GM12878 (cell line): ENCODE measurements at regions not wholly inside any gene's neighbourhood (a gene's known extent, or its start where the extent isn't known, plus 50 kb on each side); places are given as distances from the start of the nearest gene placed in this dataset.

Experiments used
- ATAC-seq: fragments of 200-7000 bp; cut with Tn5 transposase; 3 replicates; pipeline ENCODE4 v1.9.1; 2020; ENCODE audit warnings: mild to moderate bottlenecking, moderate library complexity
- BruUV-seq: library from RNA; stranded (reverse); fragments of 400-500 nt; replicated peaks from 2 replicates; lab custom pipeline; 2021; lab: Mats Ljungman, UMichigan
- CTCF ChIA-PET: fragments of 300-600 bp; sonication (Branson Sonifier 250); formaldehyde crosslinking; extraction: SDS; loops from one replicate; lab custom pipeline; 2021; ENCODE audit warnings: inconsistent platforms; lab: Yijun Ruan, JAX
- POLR2A ChIA-PET: fragments of 350-600 bp; formaldehyde crosslinking; extraction: SDS; loops from one replicate; lab custom pipeline; 2021; ENCODE audit warnings: inconsistent platforms; lab: Charles Lee
- RAD21 ChIA-PET: fragments of 300-600 bp; sonication (Branson Sonifier 250); formaldehyde crosslinking; loops from one replicate; lab custom pipeline; 2023; ENCODE audit warnings: antibody characterized with exemption; ENCODE audit not compliant: unreplicated experiment; lab: Charles Lee
- SMC1A ChIA-PET: fragments of 300-600 bp; sonication (Branson Sonifier 250); formaldehyde crosslinking; loops from one replicate; lab custom pipeline; 2023; ENCODE audit not compliant: unreplicated experiment, uncharacterized antibody; lab: Charles Lee
- DNase-seq: peaks from one replicate; pipeline ENCODE4 v3.0.0-alpha.2; 2011; ENCODE audit warnings: low read depth, low spot score
- FAIRE-seq: peaks from 3 replicates; lab custom pipeline; 2011; peaks lifted over from hg19 to GRCh38; lab: Jason Lieb, UNC
- H2AFZ ChIP-seq: 2 replicates; pipeline ENCODE4 v1.6.0; 2011; ENCODE audit warnings: low read depth, low read length, control low read depth; ENCODE audit not compliant: control insufficient read depth
- H3K27ac ChIP-seq: 2 replicates; pipeline ENCODE4 v1.5.1; 2011; ENCODE audit warnings: control low read depth; ENCODE audit not compliant: control insufficient read depth, insufficient read depth
- H3K27me3 ChIP-seq, 2 experiments: replicated peaks in 1 of 2; 2 replicates each; pipeline versions ENCODE4 v1.6.0 to v1.6.1; 2011; ENCODE audit warnings: low read length in 1 of 2; ENCODE audit not compliant: control insufficient read depth in 2 of 2, insufficient read depth in 2 of 2
- H3K36me3 ChIP-seq, 2 experiments: 2 replicates each; pipeline ENCODE4 v1.5.1; 2011; ENCODE audit warnings: low read length in 1 of 2; ENCODE audit not compliant: control insufficient read depth in 2 of 2, insufficient read depth in 2 of 2
- H3K4me1 ChIP-seq: 2 replicates; pipeline ENCODE4 v1.6.1; 2011; ENCODE audit warnings: mild to moderate bottlenecking, low read length, moderate library complexity, mixed read lengths; ENCODE audit not compliant: control insufficient read depth, insufficient read depth
- H3K4me2 ChIP-seq: 2 replicates; pipeline ENCODE4 v1.6.0; 2011; ENCODE audit warnings: control low read depth; ENCODE audit not compliant: control insufficient read depth, insufficient read depth
- H3K4me3 ChIP-seq: fragments of 200-600 bp; sonication (generic); 2 replicates; pipeline ENCODE4 v1.5.1; 2016
- H3K79me2 ChIP-seq: 2 replicates; pipeline ENCODE4 v1.6.0; 2011; ENCODE audit warnings: low read length; ENCODE audit not compliant: control insufficient read depth, insufficient read depth
- H3K9ac ChIP-seq: 2 replicates; pipeline ENCODE4 v1.8.0; 2011; ENCODE audit warnings: low read length, control low read depth, mixed read lengths; ENCODE audit not compliant: control insufficient read depth, insufficient read depth
- H3K9me3 ChIP-seq: replicated peaks from 3 replicates; pipeline ENCODE4 v1.5.1; 2011; ENCODE audit warnings: mild to moderate bottlenecking, low read length; ENCODE audit not compliant: control insufficient read depth, insufficient read depth
- H4K20me1 ChIP-seq: 2 replicates; pipeline ENCODE4 v1.6.0; 2011; ENCODE audit not compliant: control insufficient read depth, insufficient read depth
- CBX3 ChIP-seq: fragments of 200-600 bp; sonication (generic); IDR thresholded peaks from 2 replicates; pipeline ENCODE4 v1.6.1; 2016; ENCODE audit warnings: low read depth, borderline replicate concordance
- EP300 ChIP-seq, 2 experiments: fragments of 150-350 bp in 1 of 2; IDR thresholded peaks; 2 replicates each; pipeline ENCODE4 v1.6.1; 2011 to 2012; ENCODE audit warnings: low read depth in 2 of 2, low read length in 2 of 2, borderline replicate concordance in 1 of 2, improper control_type of control experiment in 1 of 2, inconsistent platforms in 1 of 2; ENCODE audit not compliant: control insufficient read depth in 1 of 2
- RAD21 ChIP-seq: IDR thresholded peaks from 2 replicates; pipeline ENCODE4 v1.6.1; 2011; ENCODE audit warnings: mild to moderate bottlenecking, low read depth, low read length, moderate library complexity; ENCODE audit not compliant: insufficient read depth
- STAT3 ChIP-seq: IDR thresholded peaks from 2 replicates; pipeline ENCODE4 v1.6.1; 2011; ENCODE audit warnings: low read depth, low read length, improper control_type of control experiment
- TCF3 ChIP-seq: IDR thresholded peaks from 2 replicates; pipeline ENCODE4 v1.6.1; 2012; ENCODE audit warnings: low read depth, mild to moderate bottlenecking, low read length, borderline replicate concordance; ENCODE audit not compliant: insufficient read depth
- WGBS: methylation state at CpG from one replicate; pipeline ENCODE4 v1.1.6; 2016; ENCODE audit warnings: low lambda C conversion rate; ENCODE audit not compliant: insufficient replicate concordance, insufficient coverage; ENCODE audit errors: missing lambda C conversion rate; 5-methylcytosine and 5-hydroxymethylcytosine counted together
- in situ Hi-C: fragments of 300-500 bp; cut with MboI; formaldehyde crosslinking; loops from 9 replicates; pipeline ENCODE4 v1.14.3; 2018; ENCODE audit warnings: mixed read lengths
- intact Hi-C: fragments of 100-400 bp; cut with micrococcal nuclease; formaldehyde crosslinking; loops from one replicate; pipeline ENCODE4 v1.14.2; 2022; ENCODE audit not compliant: unreplicated experiment
- TF ChIP-seq, protein P1 (sequence below): fragments of 450-650 bp; IDR thresholded peaks from 2 replicates; pipeline ENCODE4 v1.6.1; 2017; ENCODE audit warnings: mild to moderate bottlenecking, moderate library complexity

DNA sequence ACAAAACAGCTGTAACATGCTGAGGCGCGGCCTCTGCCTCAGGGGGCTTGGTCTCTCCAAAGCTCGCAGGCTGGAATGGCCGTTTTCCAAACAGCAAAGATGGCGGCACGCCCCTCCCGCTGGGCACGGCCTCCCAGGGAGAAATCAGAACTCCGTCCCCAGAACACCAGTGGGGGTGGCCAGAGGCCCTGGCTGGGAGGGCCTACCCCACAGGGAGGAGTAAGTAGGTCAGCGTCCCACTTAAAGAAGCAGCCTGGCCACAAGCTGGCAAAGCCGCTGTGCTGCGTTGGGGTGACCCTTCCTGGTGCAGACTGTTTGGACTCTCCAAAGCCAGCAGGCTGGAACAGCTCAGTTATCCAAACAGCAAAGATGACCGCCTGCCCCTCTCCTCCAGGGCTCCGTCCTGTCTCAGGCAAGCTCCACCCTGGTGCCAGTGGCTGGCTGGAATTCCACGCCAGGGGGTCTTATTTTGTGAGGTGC is 862.8 kb downstream of the TRIML1 start:
- FAIRE-seq (no peak), DNase-seq (no peak), ATAC-seq (no peak)
- Histone ChIP-seq H3K79me2 (no peaks in the 10 kb centered on the region), H3K9me3 (no peaks in the 10 kb centered on the region; the same call in 2 of the 3 replicates), H3K4me3 (no peak overlapping the region), H3K27me3 (no peaks in the 10 kb centered on the region), H3K27ac (no peak overlapping the region), H4K20me1 (no peaks in the 10 kb centered on the region), H3K4me1 (no peaks in the 10 kb centered on the region), H2AFZ (no peak overlapping the region), H3K36me3 (no peaks in the 10 kb centered on the region), H3K4me2 (no peak overlapping the region)
- intact Hi-C loops, result no loop called here
- in situ Hi-C loops, result no loop called here
- BruUV-seq, result no TSS peak
- WGBS, result 45% methylated on average over 15 of the region's 15 CpGs
- RAD21 ChIA-PET, result no interaction called here
- CTCF ChIA-PET, result no interaction called here
- POLR2A ChIA-PET, result no interaction called here
- SMC1A ChIA-PET, result no interaction called here
- TF ChIP-seq, protein P1, sequence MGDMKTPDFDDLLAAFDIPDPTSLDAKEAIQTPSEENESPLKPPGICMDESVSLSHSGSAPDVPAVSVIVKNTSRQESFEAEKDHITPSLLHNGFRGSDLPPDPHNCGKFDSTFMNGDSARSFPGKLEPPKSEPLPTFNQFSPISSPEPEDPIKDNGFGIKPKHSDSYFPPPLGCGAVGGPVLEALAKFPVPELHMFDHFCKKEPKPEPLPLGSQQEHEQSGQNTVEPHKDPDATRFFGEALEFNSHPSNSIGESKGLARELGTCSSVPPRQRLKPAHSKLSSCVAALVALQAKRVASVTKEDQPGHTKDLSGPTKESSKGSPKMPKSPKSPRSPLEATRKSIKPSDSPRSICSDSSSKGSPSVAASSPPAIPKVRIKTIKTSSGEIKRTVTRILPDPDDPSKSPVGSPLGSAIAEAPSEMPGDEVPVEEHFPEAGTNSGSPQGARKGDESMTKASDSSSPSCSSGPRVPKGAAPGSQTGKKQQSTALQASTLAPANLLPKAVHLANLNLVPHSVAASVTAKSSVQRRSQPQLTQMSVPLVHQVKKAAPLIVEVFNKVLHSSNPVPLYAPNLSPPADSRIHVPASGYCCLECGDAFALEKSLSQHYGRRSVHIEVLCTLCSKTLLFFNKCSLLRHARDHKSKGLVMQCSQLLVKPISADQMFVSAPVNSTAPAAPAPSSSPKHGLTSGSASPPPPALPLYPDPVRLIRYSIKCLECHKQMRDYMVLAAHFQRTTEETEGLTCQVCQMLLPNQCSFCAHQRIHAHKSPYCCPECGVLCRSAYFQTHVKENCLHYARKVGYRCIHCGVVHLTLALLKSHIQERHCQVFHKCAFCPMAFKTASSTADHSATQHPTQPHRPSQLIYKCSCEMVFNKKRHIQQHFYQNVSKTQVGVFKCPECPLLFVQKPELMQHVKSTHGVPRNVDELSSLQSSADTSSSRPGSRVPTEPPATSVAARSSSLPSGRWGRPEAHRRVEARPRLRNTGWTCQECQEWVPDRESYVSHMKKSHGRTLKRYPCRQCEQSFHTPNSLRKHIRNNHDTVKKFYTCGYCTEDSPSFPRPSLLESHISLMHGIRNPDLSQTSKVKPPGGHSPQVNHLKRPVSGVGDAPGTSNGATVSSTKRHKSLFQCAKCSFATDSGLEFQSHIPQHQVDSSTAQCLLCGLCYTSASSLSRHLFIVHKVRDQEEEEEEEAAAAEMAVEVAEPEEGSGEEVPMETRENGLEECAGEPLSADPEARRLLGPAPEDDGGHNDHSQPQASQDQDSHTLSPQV, result no peak
- TF ChIP-seq RAD21 (no peak), EP300 (IDR thresholded peaks at IDR 0.05; ENCODE audit: borderline replicate concordance in 1 of 2, control insufficient read depth in 1 of 2, low read depth in 2 of 2, low read length in 2 of 2) (no peak), STAT3 (no peak), TCF3 (no peak), CBX3 (no peak)
- TF ChIP-seq, all 136 proteins: peak for 0
- H3K9ac ChIP-seq, result no peak overlapping the region
